Upper lobe of left lung (tissue), 4 donors: ENCODE measurements at regions not wholly inside any gene's neighbourhood (a gene's known extent, or its start where the extent isn't known, plus 50 kb on each side); places are given as distances from the start of the nearest gene placed in this dataset.

ENCODE experiments used
- EP300 ChIP-seq, 4 donors: sonication (generic); formaldehyde crosslinking; IDR thresholded peaks; one replicate each; pipeline ENCODE4 v1.5.1; 2017; ENCODE audit warnings: antibody characterized with exemption in 4 of 4, control low read depth in 2 of 4
- POLR2A ChIP-seq, 4 donors: fragments of 450-650 bp; IDR thresholded peaks; one replicate each; pipeline ENCODE4 v1.5.1; 2016 to 2017; ENCODE audit warnings: antibody characterized with exemption in 4 of 4, mild to moderate bottlenecking in 2 of 4
- POLR2AphosphoS5 ChIP-seq, 2 donors: sonication (generic); formaldehyde crosslinking; IDR thresholded peaks; one replicate each; pipeline ENCODE4 v1.5.1; 2017; ENCODE audit warnings: antibody characterized with exemption in 2 of 2
- TF ChIP-seq, protein P1 (sequence below), 6 experiments: fragments of 450-650 bp in 4 of 6; fragments of 200-600 bp in 2 of 6; sonication (generic) in 2 of 6; IDR thresholded peaks; one replicate each; pipeline ENCODE4 v1.5.1; 2016 to 2019; ENCODE audit warnings: antibody characterized with exemption in 6 of 6

DNA sequence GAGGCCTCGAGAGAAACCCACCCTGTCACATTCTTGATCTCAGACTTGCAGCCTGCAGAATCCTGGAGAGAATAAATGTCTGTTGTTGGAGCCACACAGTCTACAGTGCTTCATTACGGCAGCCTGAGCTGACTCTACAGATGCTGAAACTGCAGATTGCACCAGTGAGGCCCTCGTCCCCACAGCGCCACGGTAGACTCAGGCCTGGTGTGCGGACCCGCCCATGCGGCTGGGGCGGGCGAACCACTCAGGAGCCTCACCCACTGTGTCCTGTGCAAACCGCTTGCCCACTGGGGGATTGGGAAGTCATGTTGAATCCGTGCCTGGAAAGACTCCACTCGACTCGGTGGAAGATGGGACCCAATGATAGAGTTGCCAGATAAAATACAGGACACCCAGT, 125.2 kb upstream of the COPS8 start:
- TF ChIP-seq POLR2A (IDR thresholded peaks at IDR 0.05) (no peak), EP300 (IDR thresholded peaks at IDR 0.05) (no peak), POLR2AphosphoS5 (IDR thresholded peaks at IDR 0.05) (no peak)
- TF ChIP-seq, protein P1, sequence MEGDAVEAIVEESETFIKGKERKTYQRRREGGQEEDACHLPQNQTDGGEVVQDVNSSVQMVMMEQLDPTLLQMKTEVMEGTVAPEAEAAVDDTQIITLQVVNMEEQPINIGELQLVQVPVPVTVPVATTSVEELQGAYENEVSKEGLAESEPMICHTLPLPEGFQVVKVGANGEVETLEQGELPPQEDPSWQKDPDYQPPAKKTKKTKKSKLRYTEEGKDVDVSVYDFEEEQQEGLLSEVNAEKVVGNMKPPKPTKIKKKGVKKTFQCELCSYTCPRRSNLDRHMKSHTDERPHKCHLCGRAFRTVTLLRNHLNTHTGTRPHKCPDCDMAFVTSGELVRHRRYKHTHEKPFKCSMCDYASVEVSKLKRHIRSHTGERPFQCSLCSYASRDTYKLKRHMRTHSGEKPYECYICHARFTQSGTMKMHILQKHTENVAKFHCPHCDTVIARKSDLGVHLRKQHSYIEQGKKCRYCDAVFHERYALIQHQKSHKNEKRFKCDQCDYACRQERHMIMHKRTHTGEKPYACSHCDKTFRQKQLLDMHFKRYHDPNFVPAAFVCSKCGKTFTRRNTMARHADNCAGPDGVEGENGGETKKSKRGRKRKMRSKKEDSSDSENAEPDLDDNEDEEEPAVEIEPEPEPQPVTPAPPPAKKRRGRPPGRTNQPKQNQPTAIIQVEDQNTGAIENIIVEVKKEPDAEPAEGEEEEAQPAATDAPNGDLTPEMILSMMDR (IDR thresholded peaks at IDR 0.05): no peak
